GF-D8 (cell line): ENCODE measurements at regions not wholly inside any gene's neighbourhood (a gene's known extent, or its start where the extent isn't known, plus 50 kb on each side); places are given as distances from the start of the nearest gene placed in this dataset.
"Not testable (repeated sequence)": the region's sequence is repeated elsewhere in the genome, so short reads cannot be mapped to it uniquely, and the experiment has no call there.

Experiments used
- DNase-seq: peaks from one replicate; lab custom pipeline; 2025; lab: John Stamatoyannopoulos, UW

GRCh38 chr7:155950898-155951553, 138.8 kb upstream of the SHH start:
- DNase-seq = no peak

GRCh38 chr7:155948845-155949244, 136.6 kb upstream of the SHH start:
- no peak for DNase-seq

- no peak for DNase-seq
These were observed 136.2 kb upstream of the SHH start for GRCh38 chr7:155948423-155948822.

- no peak for DNase-seq
These were observed 134.8 kb upstream of the SHH start for GRCh38 chr7:155947051-155947450.

- DNase-seq = no peak
These were observed 133.5 kb upstream of the SHH start for GRCh38 chr7:155945670-155946325.

- no peak for DNase-seq
These were observed 132.6 kb upstream of the SHH start for GRCh38 chr7:155944901-155945300.

- DNase-seq = no peak
These were observed 131.1 kb upstream of the SHH start for GRCh38 chr7:155943251-155943899.

GRCh38 chr7:155942226-155942950, 130.1 kb upstream of the SHH start:
- DNase-seq = no peak

- no peak for DNase-seq
These were observed 129.4 kb upstream of the SHH start for GRCh38 chr7:155941688-155942087.

- DNase-seq = no peak
These were observed 127.1 kb upstream of the SHH start for GRCh38 chr7:155939350-155939749.

- no peak for DNase-seq
These were observed 125.9 kb upstream of the SHH start for GRCh38 chr7:155938129-155938528.

- DNase-seq = no peak
These were observed 123.5 kb upstream of the SHH start for GRCh38 chr7:155935726-155936125.

GRCh38 chr7:155935005-155935557, 122.8 kb upstream of the SHH start:
- no peak for DNase-seq

GRCh38 chr7:155932324-155932723, 120.1 kb upstream of the SHH start:
- not testable (repeated sequence) for DNase-seq

GRCh38 chr7:155931396-155932085, 119.3 kb upstream of the SHH start:
- no peak for DNase-seq

- DNase-seq = no peak
These were observed 118.3 kb upstream of the SHH start for GRCh38 chr7:155930527-155930926.

- no peak for DNase-seq
These were observed 117.8 kb upstream of the SHH start for GRCh38 chr7:155930061-155930460.

GRCh38 chr7:155928583-155928982, 116.3 kb upstream of the SHH start:
- DNase-seq = no peak

- DNase-seq = no peak
These were observed 115.6 kb upstream of the SHH start for GRCh38 chr7:155927905-155928304.

GRCh38 chr7:155925682-155926081, 113.4 kb upstream of the SHH start:
- DNase-seq = no peak

- DNase-seq = no peak
These were observed 110.0 kb upstream of the SHH start for GRCh38 chr7:155922067-155922816.
